ENCODE measurements at regions not wholly inside any gene's neighbourhood (a gene's known extent, or its start where the extent isn't known, plus 50 kb on each side); places are given as distances from the start of the nearest gene placed in this dataset.

DNA sequence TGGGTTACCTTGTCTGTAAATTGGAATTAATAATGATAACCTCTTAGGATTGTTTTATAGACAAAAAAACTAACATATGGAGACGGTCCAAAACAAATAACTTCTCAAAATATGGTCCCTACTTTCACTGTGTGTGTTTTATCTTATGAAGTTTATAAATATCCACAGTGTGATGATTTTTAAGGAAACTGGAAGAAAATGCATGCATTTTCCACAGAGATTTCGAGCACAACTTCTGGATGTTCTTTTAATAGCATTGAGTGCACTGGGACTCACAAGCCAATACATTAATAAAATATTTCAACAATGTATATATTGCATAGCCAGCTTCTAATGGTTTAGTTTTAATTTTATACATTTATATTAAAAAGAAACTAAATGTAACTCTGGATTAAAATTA lies 87.9 kb upstream of the SPHKAP start:
- H3K27me3 ChIP-seq (ENCODE audit: control insufficient read depth in 4 of 4, insufficient read depth in 4 of 4, low read length in 3 of 4), result peaks cover 0 to 2% (median 0%) of the 10 kb centered on the region in 4 donors
- no peak overlapping the region for H3K9ac ChIP-seq (ENCODE audit: low read depth in 1 of 2, low read length in 2 of 2)
- peaks cover 0 to 2% (median 0%) of the 10 kb centered on the region in 4 donors for H3K36me3 ChIP-seq (ENCODE audit: control insufficient read depth in 4 of 4, insufficient read depth in 3 of 4, low read depth in 1 of 4, low read length in 3 of 4)
- TF ChIP-seq FOXA1 (IDR thresholded peaks at IDR 0.05) (no peak), NR2F2 (IDR thresholded peaks at IDR 0.05) (no peak), TAF1 (conservative IDR thresholded peaks at IDR 0.05) (no peak), JUND (IDR thresholded peaks at IDR 0.05) (no peak), ZBTB33 (IDR thresholded peaks at IDR 0.05) (no peak), RAD21 (IDR thresholded peaks at IDR 0.05) (no peak), ATF3 (IDR thresholded peaks at IDR 0.05) (no peak)
- H3K4me1 ChIP-seq (ENCODE audit: control insufficient read depth in 4 of 4, insufficient read depth in 4 of 4, low read length in 3 of 4), result no peaks in the 10 kb centered on the region
- H3K27ac ChIP-seq (ENCODE audit: low read depth in 1 of 2, low read length in 2 of 2), result no peak overlapping the region
- no peak overlapping the region for H3K4me3 ChIP-seq (ENCODE audit: low read depth in 1 of 3, low read length in 3 of 3)
- 51% methylated on average over 2 of the region's 2 CpGs for WGBS
- DNase-seq (ENCODE audit: low spot score), result no peak
- H3K9me3 ChIP-seq (ENCODE audit: control insufficient read depth in 4 of 4, low read length in 3 of 4), result no peaks in the 10 kb centered on the region

GRCh38 chr2:228268756-228269155 lies 87.3 kb upstream of the SPHKAP start:
- TF ChIP-seq FOXA1 (IDR thresholded peaks at IDR 0.05) (no peak), RXRA (IDR thresholded peaks at IDR 0.05) (no peak), EGR1 (IDR thresholded peaks at IDR 0.05; ENCODE audit: low read depth in 2 of 2) (no peak), ZBTB33 (IDR thresholded peaks at IDR 0.05) (no peak), FOXA2 (IDR thresholded peaks at IDR 0.05) (no peak), JUND (IDR thresholded peaks at IDR 0.05) (no peak), YY1 (IDR thresholded peaks at IDR 0.05) (no peak), TAF1 (conservative IDR thresholded peaks at IDR 0.05) (no peak), GABPA (IDR thresholded peaks at IDR 0.05 in 1 of 2, conservative IDR thresholded peaks at IDR 0.05 in 1 of 2) (no peak), RAD21 (IDR thresholded peaks at IDR 0.05) (no peak), HNF4A (conservative IDR thresholded peaks at IDR 0.05) (no peak), SP1 (IDR thresholded peaks at IDR 0.05) (no peak), MAX (IDR thresholded peaks at IDR 0.05) (no peak), CTCF (IDR thresholded peaks at IDR 0.05; ENCODE audit: low read depth, low read length, missing input control) (no peak), ATF3 (IDR thresholded peaks at IDR 0.05) (no peak), NR2F2 (IDR thresholded peaks at IDR 0.05) (no peak), REST (IDR thresholded peaks at IDR 0.05) (no peak)
- Histone ChIP-seq H3K27me3 (ENCODE audit: control insufficient read depth in 4 of 4, insufficient read depth in 4 of 4, low read length in 3 of 4) (peaks cover 0 to 1% (median 0%) of the 10 kb centered on the region in 4 donors), H3K9ac (ENCODE audit: low read depth in 1 of 2, low read length in 2 of 2) (no peak overlapping the region), H3K4me3 (ENCODE audit: low read depth in 1 of 3, low read length in 3 of 3) (no peak overlapping the region), H3K4me1 (ENCODE audit: control insufficient read depth in 4 of 4, insufficient read depth in 4 of 4, low read length in 3 of 4) (no peaks in the 10 kb centered on the region), H3K27ac (ENCODE audit: low read depth in 1 of 2, low read length in 2 of 2) (no peak overlapping the region), H3K36me3 (ENCODE audit: control insufficient read depth in 4 of 4, insufficient read depth in 3 of 4, low read depth in 1 of 4, low read length in 3 of 4) (peaks cover 0 to 2% (median 0%) of the 10 kb centered on the region in 4 donors), H3K9me3 (ENCODE audit: control insufficient read depth in 4 of 4, low read length in 3 of 4) (no peaks in the 10 kb centered on the region)
- DNase-seq (ENCODE audit: low spot score), result no peak
- WGBS, result 67% methylated on average over 1 of the region's 1 CpG

Measured in liver (tissue), 8 donors.